BE2C (cell line): ENCODE measurements at regions not wholly inside any gene's neighbourhood (a gene's known extent, or its start where the extent isn't known, plus 50 kb on each side); places are given as distances from the start of the nearest gene placed in this dataset.

Source experiments
- DNase-seq: peaks from one replicate; pipeline ENCODE4 v3.0.0-alpha.2; 2020
- H3K27me3 ChIP-seq: fragments of 250-450 bp; sonication (Bioruptor Pico); 2 replicates; pipeline ENCODE4 v1.5.1; 2020; ENCODE audit warnings: mild to moderate bottlenecking
- H3K36me3 ChIP-seq: fragments of 250-450 bp; sonication (Bioruptor Pico); 2 replicates; pipeline ENCODE4 v1.5.1; 2020; ENCODE audit warnings: mild to moderate bottlenecking
- H3K4me1 ChIP-seq: fragments of 250-450 bp; sonication (Bioruptor Pico); 2 replicates; pipeline ENCODE4 v1.5.1; 2020
- H3K4me3 ChIP-seq: 2 replicates; pipeline ENCODE4 v1.5.1; 2011; ENCODE audit warnings: low read depth, low read length
- H3K9me3 ChIP-seq: fragments of 250-450 bp; sonication (Bioruptor Pico); 2 replicates; pipeline ENCODE4 v1.5.1; 2020
- CTCF ChIP-seq: IDR thresholded peaks from 2 replicates; pipeline ENCODE4 v1.5.1; 2012; ENCODE audit warnings: mild to moderate bottlenecking, low read depth, low read length

GRCh38 chr7:25478925-25479324, 250.6 kb upstream of the NPVF start:
- Histone ChIP-seq H3K4me3 (no peak overlapping the region), H3K27me3 (peaks cover 2% of the 10 kb centered on the region; the same call in 1 of the 2 replicates), H3K9me3 (no peaks in the 10 kb centered on the region), H3K4me1 (no peaks in the 10 kb centered on the region), H3K36me3 (no peaks in the 10 kb centered on the region)
- no peak for TF ChIP-seq CTCF
- DNase-seq: no peak

GRCh38 chr7:25481891-25482290, 253.6 kb upstream of the NPVF start:
- H3K27me3 ChIP-seq: no peaks in the 10 kb centered on the region; the same call in 1 of the 2 replicates
- H3K4me1 ChIP-seq: no peaks in the 10 kb centered on the region
- no peak overlapping the region for H3K4me3 ChIP-seq
- no peak for DNase-seq
- no peaks in the 10 kb centered on the region for H3K9me3 ChIP-seq
- no peak for TF ChIP-seq CTCF
- H3K36me3 ChIP-seq: no peaks in the 10 kb centered on the region

- Histone ChIP-seq H3K27me3 (no peaks in the 10 kb centered on the region; the same call in 1 of the 2 replicates), H3K9me3 (no peaks in the 10 kb centered on the region), H3K4me3 (no peak overlapping the region), H3K4me1 (no peaks in the 10 kb centered on the region), H3K36me3 (no peaks in the 10 kb centered on the region)
- DNase-seq: no peak
- no peak for TF ChIP-seq CTCF
Observed at GRCh38 chr7:25482631-25483030, 254.3 kb upstream of the NPVF start.

GRCh38 chr7:25485026-25485425, 256.7 kb upstream of the NPVF start:
- H3K4me3 ChIP-seq: no peak overlapping the region
- H3K27me3 ChIP-seq: no peaks in the 10 kb centered on the region; the same call in 1 of the 2 replicates
- no peaks in the 10 kb centered on the region for H3K4me1 ChIP-seq
- no peak for TF ChIP-seq CTCF
- no peaks in the 10 kb centered on the region for H3K9me3 ChIP-seq
- no peak for DNase-seq
- no peaks in the 10 kb centered on the region for H3K36me3 ChIP-seq

- no peaks in the 10 kb centered on the region for H3K36me3 ChIP-seq
- no peaks in the 10 kb centered on the region; the same call in 1 of the 2 replicates for H3K27me3 ChIP-seq
- H3K4me3 ChIP-seq: no peak overlapping the region
- H3K4me1 ChIP-seq: no peaks in the 10 kb centered on the region
- H3K9me3 ChIP-seq: no peaks in the 10 kb centered on the region
- no peak for DNase-seq
- TF ChIP-seq CTCF: no peak
Observed at GRCh38 chr7:25486656-25487055, 258.4 kb upstream of the NPVF start.

- DNase-seq: no peak
- TF ChIP-seq CTCF: no peak
- Histone ChIP-seq H3K36me3 (no peaks in the 10 kb centered on the region), H3K4me3 (no peak overlapping the region), H3K9me3 (no peaks in the 10 kb centered on the region), H3K4me1 (no peaks in the 10 kb centered on the region; the same call in 1 of the 2 replicates), H3K27me3 (no peaks in the 10 kb centered on the region)
Observed at GRCh38 chr7:25493805-25494366, 265.6 kb upstream of the NPVF start.
